Activated CD4-positive, alpha-beta T cell treated with anti-CD3 and anti-CD28 coated beads for 48 hours (primary cell): ENCODE measurements at regions not wholly inside any gene's neighbourhood (a gene's known extent, or its start where the extent isn't known, plus 50 kb on each side); places are given as distances from the start of the nearest gene placed in this dataset.
"Not testable (repeated sequence)": the region's sequence is repeated elsewhere in the genome, so short reads cannot be mapped to it uniquely, and the experiment has no call there.

Experiments used
- DNase-seq: peaks from one replicate; pipeline ENCODE4 v3.0.0-alpha.2; 2020

- DNase-seq = no peak
These were observed 236.9 kb upstream of the USP9Y start for GRCh38 chrY:12464155-12464554.

GRCh38 chrY:12465706-12466105, 235.3 kb upstream of the USP9Y start:
- no peak for DNase-seq

- peak; percentile 9 for DNase-seq
These were observed 231.9 kb upstream of the USP9Y start for GRCh38 chrY:12469081-12469480.

- DNase-seq = no peak
These were observed 226.6 kb upstream of the USP9Y start for GRCh38 chrY:12474472-12474871.

- peak; percentile 63 for DNase-seq
These were observed 221.6 kb upstream of the USP9Y start for GRCh38 chrY:12479382-12479781.

GRCh38 chrY:12483394-12483793, 217.6 kb upstream of the USP9Y start:
- no peak for DNase-seq

- DNase-seq = no peak
These were observed 210.3 kb upstream of the USP9Y start for GRCh38 chrY:12490558-12491209.

- DNase-seq = no peak
These were observed 208.8 kb upstream of the USP9Y start for GRCh38 chrY:12492218-12492617.

- DNase-seq = no peak
These were observed 205.0 kb upstream of the USP9Y start for GRCh38 chrY:12496007-12496406.

GRCh38 chrY:12500096-12500495, 200.9 kb upstream of the USP9Y start:
- no peak for DNase-seq

GRCh38 chrY:12504028-12504427, 197.0 kb upstream of the USP9Y start:
- DNase-seq = not testable (repeated sequence)

GRCh38 chrY:12517338-12517737, 183.7 kb upstream of the USP9Y start:
- no peak for DNase-seq

GRCh38 chrY:12525206-12525605, 175.8 kb upstream of the USP9Y start:
- no peak for DNase-seq

- DNase-seq = no peak
These were observed 174.5 kb upstream of the USP9Y start for GRCh38 chrY:12526362-12527063.

GRCh38 chrY:12537226-12537854, 163.7 kb upstream of the USP9Y start:
- no peak for DNase-seq

- DNase-seq = no peak
These were observed 154.1 kb upstream of the USP9Y start for GRCh38 chrY:12546746-12547420.

GRCh38 chrY:12552471-12553283, 148.4 kb upstream of the USP9Y start:
- no peak for DNase-seq

GRCh38 chrY:12553909-12554308, 147.1 kb upstream of the USP9Y start:
- DNase-seq = no peak

- no peak for DNase-seq
These were observed 146.0 kb upstream of the USP9Y start for GRCh38 chrY:12555005-12555404.

- DNase-seq = no peak
These were observed 142.0 kb upstream of the USP9Y start for GRCh38 chrY:12559007-12559406.

- DNase-seq = no peak
These were observed 124.8 kb upstream of the USP9Y start for GRCh38 chrY:12576278-12576677.

GRCh38 chrY:12593532-12594216, 107.4 kb upstream of the USP9Y start:
- DNase-seq = peak; percentile 1
